Stomach smooth muscle (tissue), 2 donors: ENCODE measurements at regions not wholly inside any gene's neighbourhood (a gene's known extent, or its start where the extent isn't known, plus 50 kb on each side); places are given as distances from the start of the nearest gene placed in this dataset.

ENCODE experiments used
- H3K27ac ChIP-seq: one replicate; pipeline ENCODE4 v1.7.0; 2013; ENCODE audit warnings: mild to moderate bottlenecking, low read length, inconsistent platforms
- H3K27me3 ChIP-seq, 2 donors: one replicate each; pipeline ENCODE4 v1.7.0; 2013; ENCODE audit warnings: low read length in 2 of 2; ENCODE audit not compliant: insufficient read depth in 2 of 2, control insufficient read depth in 1 of 2
- H3K36me3 ChIP-seq, 2 donors: one replicate each; pipeline ENCODE4 v1.7.0; 2013; ENCODE audit warnings: low read length in 2 of 2; ENCODE audit not compliant: control insufficient read depth in 2 of 2, insufficient read depth in 2 of 2
- H3K4me1 ChIP-seq: one replicate; pipeline ENCODE4 v1.7.0; 2013; ENCODE audit warnings: low read length; ENCODE audit not compliant: control insufficient read depth, insufficient read depth
- H3K4me3 ChIP-seq, 2 donors: one replicate each; pipeline ENCODE4 v1.7.0; 2013; ENCODE audit warnings: low read length in 2 of 2
- H3K9ac ChIP-seq, 2 donors: one replicate each; pipeline ENCODE4 v1.7.0; 2013; ENCODE audit warnings: low read length in 2 of 2, mild to moderate bottlenecking in 1 of 2
- H3K9me3 ChIP-seq, 2 donors: one replicate each; pipeline ENCODE4 v1.7.0; 2013; ENCODE audit warnings: low read length in 2 of 2; ENCODE audit not compliant: control insufficient read depth in 2 of 2
- donor health status: healthy.
- donor health status: Pancreatic carcinoma.

- Histone ChIP-seq H3K36me3 (no peaks in the 10 kb centered on the region), H3K9me3 (no peaks in the 10 kb centered on the region), H3K4me3 (no peak overlapping the region), H3K4me1 (peaks cover 9% of the 10 kb centered on the region), H3K9ac (no peak overlapping the region), H3K27me3 (no peaks in the 10 kb centered on the region), H3K27ac (no peak overlapping the region)
Measured at GRCh38 chr15:35987056-35987455, 441.1 kb upstream of the DPH6 start.

- Histone ChIP-seq H3K27me3 (no peaks in the 10 kb centered on the region), H3K36me3 (no peaks in the 10 kb centered on the region), H3K9ac (no peak overlapping the region), H3K4me1 (peaks cover 2% of the 10 kb centered on the region), H3K9me3 (no peaks in the 10 kb centered on the region), H3K27ac (no peak overlapping the region), H3K4me3 (no peak overlapping the region)
Measured at GRCh38 chr15:35991386-35991785, 445.4 kb upstream of the DPH6 start.

- H3K4me1 ChIP-seq: no peaks in the 10 kb centered on the region
- no peak overlapping the region for H3K27ac ChIP-seq
- no peaks in the 10 kb centered on the region for H3K9me3 ChIP-seq
- H3K9ac ChIP-seq: no peak overlapping the region
- no peak overlapping the region for H3K4me3 ChIP-seq
- no peaks in the 10 kb centered on the region for H3K36me3 ChIP-seq
- H3K27me3 ChIP-seq: no peaks in the 10 kb centered on the region
Measured at GRCh38 chr15:35992791-35993190, 446.8 kb upstream of the DPH6 start.

- Histone ChIP-seq H3K36me3 (no peaks in the 10 kb centered on the region), H3K9ac (no peak overlapping the region), H3K27me3 (no peaks in the 10 kb centered on the region), H3K4me3 (no peak overlapping the region), H3K27ac (no peak overlapping the region), H3K4me1 (no peaks in the 10 kb centered on the region), H3K9me3 (no peaks in the 10 kb centered on the region)
Measured at GRCh38 chr15:35993196-35993595, 447.2 kb upstream of the DPH6 start.

GRCh38 chr15:35994876-35995275, 448.9 kb upstream of the DPH6 start:
- Histone ChIP-seq H3K27me3 (no peaks in the 10 kb centered on the region), H3K27ac (no peak overlapping the region), H3K4me3 (no peak overlapping the region), H3K36me3 (no peaks in the 10 kb centered on the region), H3K9me3 (no peaks in the 10 kb centered on the region), H3K4me1 (no peaks in the 10 kb centered on the region), H3K9ac (no peak overlapping the region)

- Histone ChIP-seq H3K4me1 (no peaks in the 10 kb centered on the region), H3K27me3 (no peaks in the 10 kb centered on the region), H3K27ac (no peak overlapping the region), H3K9me3 (no peaks in the 10 kb centered on the region), H3K36me3 (no peaks in the 10 kb centered on the region), H3K9ac (no peak overlapping the region), H3K4me3 (no peak overlapping the region)
Measured at GRCh38 chr15:35998663-35999602, 453.0 kb upstream of the DPH6 start.

GRCh38 chr15:36004891-36005490, 459.0 kb upstream of the DPH6 start:
- Histone ChIP-seq H3K27me3 (no peaks in the 10 kb centered on the region), H3K9ac (no peak overlapping the region), H3K9me3 (no peaks in the 10 kb centered on the region), H3K36me3 (no peaks in the 10 kb centered on the region), H3K4me3 (no peak overlapping the region), H3K27ac (no peak overlapping the region), H3K4me1 (no peaks in the 10 kb centered on the region)

GRCh38 chr15:36005542-36005941, 459.6 kb upstream of the DPH6 start:
- H3K4me1 ChIP-seq: no peaks in the 10 kb centered on the region
- no peaks in the 10 kb centered on the region for H3K9me3 ChIP-seq
- H3K27me3 ChIP-seq: no peaks in the 10 kb centered on the region
- H3K9ac ChIP-seq: no peak overlapping the region
- no peak overlapping the region for H3K27ac ChIP-seq
- no peaks in the 10 kb centered on the region for H3K36me3 ChIP-seq
- H3K4me3 ChIP-seq: no peak overlapping the region

GRCh38 chr15:36007699-36008098, 461.7 kb upstream of the DPH6 start:
- Histone ChIP-seq H3K9ac (no peak overlapping the region), H3K9me3 (no peaks in the 10 kb centered on the region), H3K4me3 (no peak overlapping the region), H3K36me3 (no peaks in the 10 kb centered on the region), H3K27ac (no peak overlapping the region), H3K4me1 (no peaks in the 10 kb centered on the region), H3K27me3 (no peaks in the 10 kb centered on the region)

- Histone ChIP-seq H3K27me3 (no peaks in the 10 kb centered on the region), H3K4me3 (no peak overlapping the region), H3K36me3 (no peaks in the 10 kb centered on the region), H3K27ac (no peak overlapping the region), H3K9me3 (no peaks in the 10 kb centered on the region), H3K4me1 (no peaks in the 10 kb centered on the region), H3K9ac (no peak overlapping the region)
Measured at GRCh38 chr15:36008719-36009118, 462.8 kb upstream of the DPH6 start.
